Right lobe of liver (tissue), 4 donors: ENCODE measurements at regions not wholly inside any gene's neighbourhood (a gene's known extent, or its start where the extent isn't known, plus 50 kb on each side); places are given as distances from the start of the nearest gene placed in this dataset.

Experiments used
- POLR2A ChIP-seq: fragments of 450-650 bp; IDR thresholded peaks from one replicate; pipeline ENCODE4 v1.6.1; 2017; ENCODE audit warnings: antibody characterized with exemption, mild to moderate bottlenecking
- TF ChIP-seq, protein P1 (sequence below), 4 donors: fragments of 200-600 bp in 3 of 4; fragments of 450-650 bp in 1 of 4; IDR thresholded peaks; one replicate each; pipeline versions ENCODE4 v1.5.1 to v1.8.0; 2016 to 2022; ENCODE audit warnings: antibody characterized with exemption in 4 of 4, mild to moderate bottlenecking in 2 of 4
- donor health status: DM: no; HTN: no; CAD: no.
- donor health status: DM: no; HTN: no; CAD: no.
- donor health status: DM: no; HTN: yes; CAD: no.

DNA sequence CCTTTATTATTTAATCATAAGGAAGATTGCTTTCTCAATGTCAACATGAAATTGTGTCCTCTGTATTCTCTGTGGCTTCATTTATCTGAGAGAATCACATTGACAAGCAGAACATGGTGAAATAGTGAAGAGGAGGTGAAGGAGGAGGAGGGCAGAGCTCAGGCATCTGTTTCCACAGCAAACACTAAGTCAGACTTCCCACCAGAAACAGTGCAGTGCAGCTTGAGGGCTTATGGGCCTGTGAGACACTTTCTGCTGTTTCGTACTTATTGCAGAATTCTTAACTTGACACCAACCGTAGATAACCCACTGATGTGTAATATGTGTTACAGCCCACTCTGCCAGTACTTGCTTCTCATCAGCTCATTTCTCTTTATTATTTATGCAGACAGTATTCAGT is 386.3 kb downstream of the DIRAS2 start:
- TF ChIP-seq, protein P1, sequence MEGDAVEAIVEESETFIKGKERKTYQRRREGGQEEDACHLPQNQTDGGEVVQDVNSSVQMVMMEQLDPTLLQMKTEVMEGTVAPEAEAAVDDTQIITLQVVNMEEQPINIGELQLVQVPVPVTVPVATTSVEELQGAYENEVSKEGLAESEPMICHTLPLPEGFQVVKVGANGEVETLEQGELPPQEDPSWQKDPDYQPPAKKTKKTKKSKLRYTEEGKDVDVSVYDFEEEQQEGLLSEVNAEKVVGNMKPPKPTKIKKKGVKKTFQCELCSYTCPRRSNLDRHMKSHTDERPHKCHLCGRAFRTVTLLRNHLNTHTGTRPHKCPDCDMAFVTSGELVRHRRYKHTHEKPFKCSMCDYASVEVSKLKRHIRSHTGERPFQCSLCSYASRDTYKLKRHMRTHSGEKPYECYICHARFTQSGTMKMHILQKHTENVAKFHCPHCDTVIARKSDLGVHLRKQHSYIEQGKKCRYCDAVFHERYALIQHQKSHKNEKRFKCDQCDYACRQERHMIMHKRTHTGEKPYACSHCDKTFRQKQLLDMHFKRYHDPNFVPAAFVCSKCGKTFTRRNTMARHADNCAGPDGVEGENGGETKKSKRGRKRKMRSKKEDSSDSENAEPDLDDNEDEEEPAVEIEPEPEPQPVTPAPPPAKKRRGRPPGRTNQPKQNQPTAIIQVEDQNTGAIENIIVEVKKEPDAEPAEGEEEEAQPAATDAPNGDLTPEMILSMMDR (IDR thresholded peaks at IDR 0.05) = no peak
- TF ChIP-seq POLR2A = no peak
